IMR-90 (cell line): ENCODE measurements at regions not wholly inside any gene's neighbourhood (a gene's known extent, or its start where the extent isn't known, plus 50 kb on each side); places are given as distances from the start of the nearest gene placed in this dataset.

Experiments used
- CEBPB ChIP-seq: IDR thresholded peaks from 2 replicates; pipeline ENCODE4 v1.6.1; 2012; ENCODE audit warnings: low read depth, low read length, improper control_type of control experiment
- CHD1 ChIP-seq: IDR thresholded peaks from 2 replicates; pipeline ENCODE4 v1.6.1; 2012; ENCODE audit warnings: low read depth, low read length, improper control_type of control experiment
- FOS ChIP-seq: fragments of 150-350 bp; IDR thresholded peaks from 2 replicates; pipeline ENCODE4 v1.6.1; 2016; ENCODE audit warnings: low read depth, low read length
- MAFK ChIP-seq: IDR thresholded peaks from 2 replicates; pipeline ENCODE4 v1.6.1; 2012; ENCODE audit warnings: low read depth, low read length, improper control_type of control experiment
- MAZ ChIP-seq: IDR thresholded peaks from 2 replicates; pipeline ENCODE4 v1.6.1; 2012; ENCODE audit warnings: low read depth, mild to moderate bottlenecking, low read length, improper control_type of control experiment, moderate library complexity, borderline replicate concordance
- MXI1 ChIP-seq: IDR thresholded peaks from 2 replicates; pipeline ENCODE4 v1.6.1; 2012; ENCODE audit warnings: low read depth, mild to moderate bottlenecking, low read length, moderate library complexity, borderline replicate concordance
- NFE2L2 ChIP-seq: fragments of 150-350 bp; IDR thresholded peaks from 2 replicates; pipeline ENCODE4 v1.6.1; 2016; ENCODE audit warnings: low read depth, mild to moderate bottlenecking, low read length
- POLR2A ChIP-seq: IDR thresholded peaks from 2 replicates; pipeline ENCODE4 v1.6.1; 2012; ENCODE audit warnings: mild to moderate bottlenecking, low read depth, low read length
- RAD21 ChIP-seq: IDR thresholded peaks from 2 replicates; pipeline ENCODE4 v1.6.1; 2012; ENCODE audit warnings: low read length, improper control_type of control experiment
- RCOR1 ChIP-seq: IDR thresholded peaks from 2 replicates; pipeline ENCODE4 v1.6.1; 2012; ENCODE audit warnings: mild to moderate bottlenecking, low read length, improper control_type of control experiment; ENCODE audit not compliant: insufficient replicate concordance
- RFX5 ChIP-seq: IDR thresholded peaks from 2 replicates; pipeline ENCODE4 v1.8.0; 2012; ENCODE audit warnings: low read depth, mild to moderate bottlenecking, low read length, moderate library complexity
- TF ChIP-seq, protein P1 (sequence below): conservative IDR thresholded peaks from 2 replicates; pipeline ENCODE4 v1.5.1; 2012; ENCODE audit warnings: mild to moderate bottlenecking, low read depth, low read length, improper control_type of control experiment
- TF ChIP-seq, protein P2 (sequence below): fragments of 150-350 bp; IDR thresholded peaks from 2 replicates; pipeline ENCODE4 v1.6.1; 2017; ENCODE audit warnings: mild to moderate bottlenecking, antibody characterized with exemption, low read length, low read depth
- TF ChIP-seq, protein P3 (sequence below): fragments of 150-350 bp; IDR thresholded peaks from 2 replicates; pipeline ENCODE4 v1.6.1; 2016; ENCODE audit warnings: low read depth, mild to moderate bottlenecking, low read length, moderate library complexity, borderline replicate concordance

DNA sequence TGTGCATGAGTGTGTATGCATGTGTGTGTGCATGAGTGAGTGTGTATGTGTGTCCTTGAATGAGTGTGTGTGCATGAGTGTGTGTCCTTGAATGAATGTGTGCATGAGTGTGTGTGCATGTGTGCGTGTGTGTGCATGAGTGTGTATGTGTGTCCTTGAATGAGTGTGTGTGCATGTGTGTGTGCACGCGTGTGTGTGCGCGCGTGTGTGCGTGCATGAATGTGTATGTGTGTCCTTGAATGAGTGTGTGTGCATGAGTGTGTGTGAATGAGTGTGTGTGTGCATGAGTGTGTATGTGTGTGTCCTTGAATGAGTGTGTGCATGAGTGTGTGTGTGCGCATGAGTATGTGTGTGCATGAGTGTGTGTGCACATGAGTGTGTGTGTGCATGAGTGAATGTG is 271.9 kb downstream of the RNF144A start:
- TF ChIP-seq, protein P1, sequence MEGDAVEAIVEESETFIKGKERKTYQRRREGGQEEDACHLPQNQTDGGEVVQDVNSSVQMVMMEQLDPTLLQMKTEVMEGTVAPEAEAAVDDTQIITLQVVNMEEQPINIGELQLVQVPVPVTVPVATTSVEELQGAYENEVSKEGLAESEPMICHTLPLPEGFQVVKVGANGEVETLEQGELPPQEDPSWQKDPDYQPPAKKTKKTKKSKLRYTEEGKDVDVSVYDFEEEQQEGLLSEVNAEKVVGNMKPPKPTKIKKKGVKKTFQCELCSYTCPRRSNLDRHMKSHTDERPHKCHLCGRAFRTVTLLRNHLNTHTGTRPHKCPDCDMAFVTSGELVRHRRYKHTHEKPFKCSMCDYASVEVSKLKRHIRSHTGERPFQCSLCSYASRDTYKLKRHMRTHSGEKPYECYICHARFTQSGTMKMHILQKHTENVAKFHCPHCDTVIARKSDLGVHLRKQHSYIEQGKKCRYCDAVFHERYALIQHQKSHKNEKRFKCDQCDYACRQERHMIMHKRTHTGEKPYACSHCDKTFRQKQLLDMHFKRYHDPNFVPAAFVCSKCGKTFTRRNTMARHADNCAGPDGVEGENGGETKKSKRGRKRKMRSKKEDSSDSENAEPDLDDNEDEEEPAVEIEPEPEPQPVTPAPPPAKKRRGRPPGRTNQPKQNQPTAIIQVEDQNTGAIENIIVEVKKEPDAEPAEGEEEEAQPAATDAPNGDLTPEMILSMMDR = no peak
- TF ChIP-seq FOS = no peak
- TF ChIP-seq, protein P2, sequence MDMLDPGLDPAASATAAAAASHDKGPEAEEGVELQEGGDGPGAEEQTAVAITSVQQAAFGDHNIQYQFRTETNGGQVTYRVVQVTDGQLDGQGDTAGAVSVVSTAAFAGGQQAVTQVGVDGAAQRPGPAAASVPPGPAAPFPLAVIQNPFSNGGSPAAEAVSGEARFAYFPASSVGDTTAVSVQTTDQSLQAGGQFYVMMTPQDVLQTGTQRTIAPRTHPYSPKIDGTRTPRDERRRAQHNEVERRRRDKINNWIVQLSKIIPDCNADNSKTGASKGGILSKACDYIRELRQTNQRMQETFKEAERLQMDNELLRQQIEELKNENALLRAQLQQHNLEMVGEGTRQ = no peak
- TF ChIP-seq CHD1 = no peak
- TF ChIP-seq POLR2A = no peak
- no peak for TF ChIP-seq RCOR1
- TF ChIP-seq, protein P3, sequence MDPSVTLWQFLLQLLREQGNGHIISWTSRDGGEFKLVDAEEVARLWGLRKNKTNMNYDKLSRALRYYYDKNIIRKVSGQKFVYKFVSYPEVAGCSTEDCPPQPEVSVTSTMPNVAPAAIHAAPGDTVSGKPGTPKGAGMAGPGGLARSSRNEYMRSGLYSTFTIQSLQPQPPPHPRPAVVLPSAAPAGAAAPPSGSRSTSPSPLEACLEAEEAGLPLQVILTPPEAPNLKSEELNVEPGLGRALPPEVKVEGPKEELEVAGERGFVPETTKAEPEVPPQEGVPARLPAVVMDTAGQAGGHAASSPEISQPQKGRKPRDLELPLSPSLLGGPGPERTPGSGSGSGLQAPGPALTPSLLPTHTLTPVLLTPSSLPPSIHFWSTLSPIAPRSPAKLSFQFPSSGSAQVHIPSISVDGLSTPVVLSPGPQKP = no peak
- no peak for TF ChIP-seq MXI1
- no peak for TF ChIP-seq CEBPB
- TF ChIP-seq MAZ = no peak
- no peak for TF ChIP-seq RFX5
- no peak for TF ChIP-seq MAFK
- TF ChIP-seq RAD21 = no peak
- TF ChIP-seq NFE2L2 = no peak
